Keratinocyte (primary cell): ENCODE measurements at regions not wholly inside any gene's neighbourhood (a gene's known extent, or its start where the extent isn't known, plus 50 kb on each side); places are given as distances from the start of the nearest gene placed in this dataset.

ENCODE experiments used
- DNase-seq: peaks from one replicate; pipeline ENCODE4 v3.0.0-alpha.2; 2011; ENCODE audit warnings: low read depth, missing footprints, low spot score
- FAIRE-seq: peaks from 2 replicates; lab custom pipeline; 2011; peaks lifted over from hg19 to GRCh38; lab: Jason Lieb, UNC
- H2AFZ ChIP-seq: 2 replicates; pipeline ENCODE4 v1.6.0; 2012; ENCODE audit warnings: low read length, control low read depth, inconsistent platforms; ENCODE audit not compliant: control insufficient read depth
- H3K27ac ChIP-seq: 2 replicates; pipeline ENCODE4 v1.5.1; 2011; ENCODE audit warnings: low read length; ENCODE audit not compliant: control insufficient read depth, insufficient read depth
- H3K27me3 ChIP-seq: 3 replicates; pipeline ENCODE4 v1.6.0; 2011; ENCODE audit warnings: low read length; ENCODE audit not compliant: control insufficient read depth, insufficient read depth; ENCODE audit errors: extremely low read depth
- H3K36me3 ChIP-seq, 2 experiments: 2 replicates in 1 of 2; 3 replicates in 1 of 2; pipeline ENCODE4 v1.5.1; 2011; ENCODE audit warnings: low read length in 2 of 2, mild to moderate bottlenecking in 1 of 2; ENCODE audit not compliant: control insufficient read depth in 2 of 2, insufficient read depth in 2 of 2; ENCODE audit errors: extremely low read depth in 1 of 2
- H3K4me1 ChIP-seq: 3 replicates; pipeline ENCODE4 v1.5.1; 2011; ENCODE audit warnings: low read length; ENCODE audit not compliant: control insufficient read depth, insufficient read depth; ENCODE audit errors: extremely low read depth
- H3K4me2 ChIP-seq: 3 replicates; pipeline ENCODE4 v1.6.0; 2011; ENCODE audit warnings: low read depth, low read length; ENCODE audit not compliant: control insufficient read depth, insufficient read depth; ENCODE audit errors: extremely low read depth
- H3K4me3 ChIP-seq, 3 experiments: fragments of 200-600 bp in 1 of 3; sonication (generic) in 1 of 3; 2 replicates in 2 of 3; 3 replicates in 1 of 3; pipeline ENCODE4 v1.5.1; 2011 to 2016; ENCODE audit warnings: low read length in 3 of 3, mild to moderate bottlenecking in 3 of 3, control low read depth in 2 of 3, inconsistent platforms in 1 of 3, low read depth in 1 of 3, mixed read lengths in 1 of 3, mixed run types in 1 of 3, moderate library complexity in 1 of 3; ENCODE audit not compliant: control insufficient read depth in 2 of 3, insufficient read depth in 2 of 3; ENCODE audit errors: extremely low read depth in 1 of 3
- H3K79me2 ChIP-seq: 2 replicates; pipeline ENCODE4 v1.6.0; 2012; ENCODE audit warnings: low read length; ENCODE audit not compliant: control insufficient read depth, insufficient read depth
- H3K9ac ChIP-seq: 3 replicates; pipeline ENCODE4 v1.6.0; 2011; ENCODE audit warnings: low read length; ENCODE audit not compliant: control insufficient read depth, insufficient read depth; ENCODE audit errors: extremely low read depth
- H3K9me1 ChIP-seq: 3 replicates; pipeline ENCODE4 v1.6.0; 2011; ENCODE audit warnings: low read length; ENCODE audit not compliant: control insufficient read depth, insufficient read depth; ENCODE audit errors: extremely low read depth
- H3K9me3 ChIP-seq: 2 replicates; pipeline ENCODE4 v1.5.1; 2012; ENCODE audit warnings: low read depth, low read length; ENCODE audit not compliant: control insufficient read depth
- H4K20me1 ChIP-seq: 3 replicates; pipeline ENCODE4 v1.6.0; 2011; ENCODE audit warnings: low read length; ENCODE audit not compliant: control insufficient read depth, insufficient read depth; ENCODE audit errors: extremely low read depth
- CTCF ChIP-seq, 3 experiments: IDR thresholded peaks in 1 of 3; conservative IDR thresholded peaks in 1 of 3; optimal IDR thresholded peaks in 1 of 3; 2 replicates in 2 of 3; 3 replicates in 1 of 3; pipeline versions ENCODE3 to v1.5.1; 2011; ENCODE audit warnings: low read length in 3 of 3, mild to moderate bottlenecking in 3 of 3, moderate library complexity in 2 of 3, control low read depth in 1 of 3, inconsistent platforms in 1 of 3; ENCODE audit not compliant: insufficient read depth in 2 of 3; ENCODE audit errors: extremely low read depth in 1 of 3
- EZH2 ChIP-seq: IDR thresholded peaks from one replicate; pipeline ENCODE4 v1.6.1; 2012; ENCODE audit warnings: inconsistent platforms, mild to moderate bottlenecking, low read length, moderate library complexity
- dilution Hi-C: fragments of 300-500 bp; cut with MboI; formaldehyde crosslinking; loops from one replicate; pipeline ENCODE4 v1.7.0; 2020; ENCODE audit warnings: low sequenced_read_pairs; ENCODE audit not compliant: extremely low pct_ligation_motif_present

- Histone ChIP-seq H3K36me3 (no peaks in the 10 kb centered on the region), H3K27ac (no peak overlapping the region), H2AFZ (no peak overlapping the region), H3K4me1 (peaks cover 9% of the 10 kb centered on the region), H4K20me1 (no peaks in the 10 kb centered on the region), H3K4me3 (no peak overlapping the region), H3K9me3 (peaks cover 2% of the 10 kb centered on the region), H3K9me1 (peaks cover 2% of the 10 kb centered on the region), H3K9ac (no peak overlapping the region), H3K79me2 (no peaks in the 10 kb centered on the region), H3K27me3 (no peaks in the 10 kb centered on the region), H3K4me2 (no peak overlapping the region)
- TF ChIP-seq EZH2 (no peak), CTCF (optimal IDR thresholded peaks at IDR 0.05 in 1 of 3, IDR thresholded peaks at IDR 0.05 in 1 of 3, conservative IDR thresholded peaks at IDR 0.05 in 1 of 3; ENCODE audit: extremely low read depth in 1 of 3, insufficient read depth in 2 of 3, low read length in 3 of 3) (no peak)
- DNase-seq: no peak
- FAIRE-seq: no peak
- dilution Hi-C loops: no loop called here
Observed at GRCh38 chr14:100400115-100400514, 77.0 kb downstream of the SLC25A47 start.

DNA sequence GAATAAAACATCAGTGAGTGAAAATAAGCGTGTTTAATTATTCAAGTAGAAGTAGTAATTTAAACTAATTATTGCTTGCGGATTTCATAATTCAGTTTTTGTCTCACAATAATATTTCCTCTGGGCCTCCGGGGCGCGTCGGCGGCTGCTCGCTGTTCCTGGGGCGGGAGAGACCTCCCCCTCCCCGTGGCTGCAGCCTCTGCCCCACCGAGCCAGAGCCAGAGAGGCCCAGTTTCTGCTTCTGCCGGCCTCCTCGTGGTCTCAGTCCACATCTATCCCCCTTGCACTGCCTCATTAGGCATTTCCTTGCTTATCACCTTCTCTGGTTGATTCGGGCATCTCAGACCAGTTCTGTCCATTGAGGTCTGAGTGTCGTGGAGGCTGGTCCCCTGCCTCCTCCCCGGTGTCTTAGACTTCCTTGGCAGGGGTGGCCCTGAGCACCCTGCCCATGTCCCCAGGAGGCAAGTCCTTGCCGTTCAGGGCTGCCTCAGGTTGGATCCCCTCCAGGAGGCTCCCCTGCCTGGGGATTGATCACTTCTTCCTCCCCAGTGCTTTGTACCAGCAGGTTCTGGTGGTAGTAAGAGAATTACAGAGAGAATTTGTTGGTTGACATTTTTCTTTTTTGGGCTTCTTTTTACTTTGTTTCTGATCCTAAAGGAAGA is 78.0 kb downstream of the SLC25A47 start:
- H4K20me1 ChIP-seq: no peaks in the 10 kb centered on the region
- peaks cover 2% of the 10 kb centered on the region for H3K9me3 ChIP-seq
- H3K79me2 ChIP-seq: no peaks in the 10 kb centered on the region
- TF ChIP-seq EZH2 (no peak), CTCF (optimal IDR thresholded peaks at IDR 0.05 in 1 of 3, IDR thresholded peaks at IDR 0.05 in 1 of 3, conservative IDR thresholded peaks at IDR 0.05 in 1 of 3; ENCODE audit: extremely low read depth in 1 of 3, insufficient read depth in 2 of 3, low read length in 3 of 3) (no peak)
- no peak overlapping the region for H2AFZ ChIP-seq
- no peaks in the 10 kb centered on the region for H3K36me3 ChIP-seq
- FAIRE-seq: no peak
- H3K27ac ChIP-seq: no peak overlapping the region
- no peak for DNase-seq
- no peaks in the 10 kb centered on the region for H3K27me3 ChIP-seq
- no peak overlapping the region for H3K4me3 ChIP-seq
- peaks cover 2% of the 10 kb centered on the region for H3K9me1 ChIP-seq
- H3K4me1 ChIP-seq: peaks cover 9% of the 10 kb centered on the region
- dilution Hi-C loops: no loop called here
- H3K9ac ChIP-seq: no peak overlapping the region
- H3K4me2 ChIP-seq: no peak overlapping the region
